GF-D8 (cell line): ENCODE measurements at regions not wholly inside any gene's neighbourhood (a gene's known extent, or its start where the extent isn't known, plus 50 kb on each side); places are given as distances from the start of the nearest gene placed in this dataset.

Experiments used
- DNase-seq: peaks from one replicate; lab custom pipeline; 2025; lab: John Stamatoyannopoulos, UW

GRCh38 chr12:16972923-16973770, 367.2 kb upstream of the LMO3 start:
- DNase-seq = no peak

- DNase-seq = no peak
These were observed 356.9 kb upstream of the LMO3 start for GRCh38 chr12:16962889-16963288.

- DNase-seq = no peak
These were observed 349.2 kb upstream of the LMO3 start for GRCh38 chr12:16955083-16955657.

DNA sequence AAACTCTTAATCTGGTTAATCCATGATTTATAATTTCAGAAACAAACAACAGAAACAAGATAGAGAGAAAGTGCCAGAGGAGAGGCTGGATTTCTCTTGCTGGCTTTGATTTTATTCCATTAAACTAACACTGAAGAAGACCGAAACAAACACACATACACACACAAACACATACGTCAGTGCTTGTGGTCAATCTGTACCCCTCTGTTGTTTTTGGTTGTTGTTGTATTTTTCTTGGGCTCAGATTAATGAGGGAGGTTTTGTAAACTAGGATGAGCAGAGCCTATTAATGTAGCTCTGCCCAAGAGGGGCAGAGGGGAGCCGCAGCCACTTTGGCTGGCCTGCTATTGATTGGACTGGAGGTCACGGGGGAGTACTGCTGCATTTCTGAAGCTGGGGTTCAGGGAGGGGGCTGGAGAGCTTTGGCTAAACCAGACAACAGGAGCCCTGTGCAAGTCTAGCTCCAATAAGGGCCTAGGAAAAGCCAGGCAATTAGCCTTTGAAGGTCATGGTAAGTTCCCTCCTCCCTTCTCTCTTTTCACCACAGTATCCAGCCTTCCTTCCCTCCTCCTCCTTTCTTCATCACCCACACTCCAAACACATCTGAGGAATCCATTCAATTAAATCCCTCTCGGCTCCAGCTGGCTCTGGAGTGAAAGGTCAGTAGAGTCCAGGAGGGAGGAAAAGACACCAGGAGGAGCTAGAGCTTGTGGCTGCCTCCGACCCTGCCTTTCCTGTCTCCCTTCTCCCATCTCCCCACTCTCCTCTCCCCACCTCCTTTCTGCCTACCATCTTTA, 344.1 kb upstream of the LMO3 start:
- no peak for DNase-seq

DNA sequence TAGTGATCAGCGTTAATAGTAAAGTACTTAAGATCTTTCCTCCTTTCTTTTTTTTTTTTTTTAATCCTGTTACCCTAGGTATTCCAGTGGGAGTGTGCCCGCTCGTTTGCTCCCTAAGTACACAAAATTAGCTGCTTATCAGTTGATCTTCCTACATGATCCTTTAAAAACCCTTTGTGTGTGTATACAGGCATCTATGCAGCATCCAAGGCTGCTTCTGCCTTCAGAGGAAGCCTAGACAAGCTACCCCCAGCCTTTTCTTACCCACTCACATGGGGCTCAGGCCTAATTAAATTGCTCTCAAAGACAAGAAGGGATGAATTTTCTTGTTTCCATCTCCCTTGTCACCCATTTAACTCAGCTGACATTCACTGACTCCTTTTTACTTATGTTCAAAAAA, 343.4 kb upstream of the LMO3 start:
- DNase-seq = no peak

DNA sequence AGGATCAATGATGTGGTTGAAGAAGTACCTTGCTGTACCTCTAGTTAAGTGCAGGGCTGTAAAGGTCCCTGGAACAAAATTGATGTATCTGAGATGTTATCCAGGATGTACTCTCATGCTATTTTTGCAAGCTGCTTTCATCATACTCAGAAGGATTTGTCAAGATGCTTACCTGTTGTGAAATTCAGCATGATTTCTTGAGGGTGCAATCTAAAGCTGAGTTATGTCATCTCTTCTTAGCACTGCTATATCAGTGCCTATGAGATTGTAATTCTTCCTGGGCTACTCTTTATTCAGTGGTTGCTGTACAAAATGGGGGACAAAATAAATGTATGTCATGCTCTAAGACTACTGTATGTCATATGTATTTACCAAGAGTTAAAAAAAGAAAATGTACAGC, 340.7 kb upstream of the LMO3 start:
- no peak for DNase-seq

- DNase-seq = peak; percentile 2
These were observed 333.9 kb upstream of the LMO3 start for GRCh38 chr12:16939871-16940306.

GRCh38 chr12:16927259-16927658, 321.3 kb upstream of the LMO3 start:
- no peak for DNase-seq

GRCh38 chr12:16920451-16920850, 314.5 kb upstream of the LMO3 start:
- no peak for DNase-seq

GRCh38 chr12:16919551-16919950, 313.6 kb upstream of the LMO3 start:
- no peak for DNase-seq

DNA sequence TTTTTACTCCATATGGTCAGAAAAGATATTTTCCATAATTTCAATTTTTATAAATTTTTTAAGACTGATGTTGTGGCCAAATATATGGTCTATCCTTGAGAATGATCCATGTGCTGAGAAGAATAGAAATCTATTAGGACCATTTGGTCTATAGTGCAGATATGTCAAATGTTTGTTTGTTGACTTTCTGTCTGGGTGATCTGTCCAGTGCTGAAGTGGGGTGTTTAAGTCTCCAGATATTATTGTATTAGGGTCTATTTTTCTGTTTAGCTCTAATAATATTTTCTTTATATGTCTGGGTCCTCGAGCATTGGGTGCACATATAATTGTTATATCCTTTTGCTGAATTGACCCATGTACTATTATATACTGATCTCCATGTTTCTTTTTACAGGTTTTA, 308.9 kb upstream of the LMO3 start:
- no peak for DNase-seq

DNA sequence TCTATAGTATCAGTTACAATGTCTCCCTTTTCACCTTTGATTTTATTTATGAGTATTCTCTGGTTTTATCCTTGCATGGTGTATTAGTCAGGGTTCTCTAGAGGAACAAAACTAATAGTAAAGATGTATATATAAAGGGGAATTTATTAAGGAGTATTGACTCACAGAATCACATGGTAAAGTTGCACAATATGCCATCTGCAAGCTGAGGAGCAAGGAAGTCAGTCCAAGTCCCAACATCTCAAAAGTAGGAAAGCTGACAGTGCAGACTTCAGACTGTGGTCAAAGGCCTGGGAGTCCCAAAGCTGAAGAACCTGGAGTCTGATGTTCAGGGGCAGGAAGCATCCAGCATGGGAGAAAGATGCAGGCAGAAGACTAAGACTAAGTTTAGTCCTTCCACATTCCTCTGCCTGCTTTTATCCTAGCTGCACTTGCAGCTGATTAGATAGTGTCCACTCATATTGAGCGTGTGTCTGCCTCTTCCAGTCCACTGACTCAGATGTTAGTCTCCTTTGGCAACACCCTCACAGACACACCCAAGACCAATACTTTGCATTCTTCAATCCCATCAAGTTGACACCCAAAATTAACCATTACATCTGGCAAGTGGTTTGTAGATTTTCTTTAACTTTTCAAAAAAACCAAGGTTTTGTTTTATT, 308.0 kb upstream of the LMO3 start:
- no peak for DNase-seq

GRCh38 chr12:16901946-16902345, 296.0 kb upstream of the LMO3 start:
- no peak for DNase-seq

DNA sequence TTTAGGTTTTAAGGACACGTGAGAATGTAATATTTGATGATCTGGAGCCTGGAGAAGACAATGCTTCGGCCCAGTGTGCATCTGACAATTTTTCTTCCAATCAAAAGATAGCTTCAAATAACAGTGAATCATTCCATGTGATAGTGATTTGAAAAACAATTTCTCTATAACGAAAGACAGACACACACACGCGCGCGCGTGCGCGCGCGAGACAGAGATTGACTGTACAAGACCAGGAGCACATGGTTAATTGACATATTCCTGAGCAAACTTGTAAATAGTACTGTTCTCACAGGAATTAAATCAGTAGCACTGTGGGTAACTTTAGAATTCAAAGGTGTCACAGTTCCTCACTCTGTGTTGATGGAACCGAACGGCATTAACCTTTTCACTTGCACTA, 287.5 kb upstream of the LMO3 start:
- no peak for DNase-seq

GRCh38 chr12:16891673-16892072, 285.7 kb upstream of the LMO3 start:
- no peak for DNase-seq

- no peak for DNase-seq
These were observed 278.9 kb upstream of the LMO3 start for GRCh38 chr12:16884819-16885218.

- DNase-seq = no peak
These were observed 278.1 kb upstream of the LMO3 start for GRCh38 chr12:16884056-16884455.

- no peak for DNase-seq
These were observed 276.1 kb upstream of the LMO3 start for GRCh38 chr12:16881986-16882570.

DNA sequence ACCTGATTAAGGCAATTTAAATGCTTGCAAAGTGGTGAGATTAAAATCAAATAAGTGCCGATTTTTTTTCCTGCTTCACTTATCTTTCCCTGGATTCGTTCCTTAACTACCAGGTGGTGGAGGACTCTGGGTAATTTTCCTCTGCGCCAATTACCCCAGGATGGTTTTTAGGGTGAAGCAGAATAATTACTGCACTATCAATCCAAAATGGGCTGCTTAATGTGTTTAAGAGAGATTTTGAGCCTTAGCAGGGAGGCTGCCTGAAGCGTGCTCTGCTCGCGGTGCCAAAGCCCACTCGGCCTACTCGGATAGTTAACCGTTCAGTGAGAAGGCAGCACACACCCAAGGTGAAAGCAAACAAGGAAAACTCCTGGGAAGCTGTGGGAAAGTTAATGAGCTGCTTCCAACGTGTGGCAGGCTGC, 274.9 kb upstream of the LMO3 start:
- no peak for DNase-seq

- no peak for DNase-seq
These were observed 264.9 kb upstream of the LMO3 start for GRCh38 chr12:16870845-16871244.

DNA sequence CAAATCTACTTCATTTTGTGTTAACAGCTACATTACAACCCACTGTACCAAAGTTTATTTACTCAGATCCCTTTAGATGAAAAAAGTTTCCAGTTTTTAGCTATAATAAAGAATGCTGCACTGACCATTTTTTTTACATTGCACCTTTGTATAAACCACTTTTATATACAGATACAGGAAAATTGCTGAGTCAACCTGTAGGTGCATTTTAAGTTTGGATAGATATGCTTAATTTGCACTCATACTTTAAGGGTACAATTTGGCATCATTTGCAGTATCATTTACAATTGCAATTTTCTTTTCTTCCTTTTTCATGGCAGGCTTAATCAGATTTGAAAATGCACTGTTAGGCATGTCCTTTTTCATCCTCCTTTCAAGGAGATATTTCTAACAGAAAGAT, 257.8 kb upstream of the LMO3 start:
- DNase-seq = no peak

- DNase-seq = no peak
These were observed 251.5 kb upstream of the LMO3 start for GRCh38 chr12:16857456-16857923.
